ENCODE measurements at regions not wholly inside any gene's neighbourhood (a gene's known extent, or its start where the extent isn't known, plus 50 kb on each side); places are given as distances from the start of the nearest gene placed in this dataset.
A peak's percentile ranks its signal among the peaks of the same experiment; 100 is the strongest.

GRCh38 chr5:143499480-143500114 is 96.1 kb upstream of the NR3C1 start:
- peak; percentile 95 for DNase-seq (ENCODE audit: low read depth)

DNA sequence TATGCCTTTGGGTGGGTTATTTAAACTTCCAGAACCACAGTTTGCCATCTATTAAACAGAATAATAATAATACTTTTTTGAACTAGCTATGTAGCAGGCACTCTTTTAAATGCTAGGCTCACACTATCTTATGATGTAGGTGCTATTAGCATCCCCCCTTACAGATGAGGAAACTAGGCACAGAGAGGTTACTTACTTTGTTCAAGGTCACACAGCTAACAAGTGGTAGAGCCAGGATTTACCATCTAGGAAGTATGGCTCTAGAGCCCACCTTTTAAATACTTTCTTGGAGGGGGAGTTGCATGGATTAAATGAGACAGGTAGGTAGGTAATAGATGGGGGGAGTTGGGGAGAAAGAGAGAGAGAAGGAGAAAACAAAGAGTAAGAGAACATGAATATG is 95.3 kb upstream of the NR3C1 start:
- DNase-seq (ENCODE audit: low read depth) = no peak

DNA sequence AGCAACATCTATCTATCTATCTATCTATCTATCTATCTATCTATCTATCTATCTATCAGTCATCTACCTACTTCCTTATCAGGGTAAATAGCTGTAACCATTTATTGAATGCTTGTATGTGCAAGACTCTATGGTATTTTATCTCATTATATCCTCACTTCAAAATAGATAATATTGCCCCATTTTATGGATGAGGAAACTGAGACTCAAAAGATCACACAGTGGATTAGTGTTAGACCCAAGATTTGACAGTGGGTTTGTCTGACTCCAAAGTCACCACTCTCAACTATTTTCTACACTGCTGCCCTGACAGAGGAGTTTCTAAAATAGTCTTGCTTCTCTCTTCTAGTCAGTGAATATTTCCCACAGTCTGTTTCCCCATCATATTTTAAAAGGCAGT is 94.3 kb upstream of the NR3C1 start:
- DNase-seq (ENCODE audit: low read depth) = no peak

DNA sequence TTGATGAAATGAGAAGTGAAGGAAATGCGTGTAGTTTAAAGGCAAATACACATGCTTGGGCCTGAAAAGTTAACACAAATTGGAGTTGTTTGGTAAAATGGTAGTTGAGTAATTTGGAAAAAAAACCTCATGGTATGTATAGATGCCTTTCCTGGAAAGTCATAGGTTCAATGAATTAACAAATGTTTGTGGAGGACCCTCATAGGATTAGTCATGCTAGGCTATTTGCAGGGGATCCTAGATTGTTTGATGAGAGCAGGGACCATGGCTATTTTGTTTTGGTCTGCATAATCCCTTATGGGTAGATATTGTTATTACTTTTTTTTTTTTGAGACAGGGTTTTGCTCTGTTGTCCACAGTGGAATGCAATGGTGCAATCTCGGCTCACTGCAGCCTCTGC is 93.5 kb upstream of the NR3C1 start:
- DNase-seq (ENCODE audit: low read depth) = no peak

DNA sequence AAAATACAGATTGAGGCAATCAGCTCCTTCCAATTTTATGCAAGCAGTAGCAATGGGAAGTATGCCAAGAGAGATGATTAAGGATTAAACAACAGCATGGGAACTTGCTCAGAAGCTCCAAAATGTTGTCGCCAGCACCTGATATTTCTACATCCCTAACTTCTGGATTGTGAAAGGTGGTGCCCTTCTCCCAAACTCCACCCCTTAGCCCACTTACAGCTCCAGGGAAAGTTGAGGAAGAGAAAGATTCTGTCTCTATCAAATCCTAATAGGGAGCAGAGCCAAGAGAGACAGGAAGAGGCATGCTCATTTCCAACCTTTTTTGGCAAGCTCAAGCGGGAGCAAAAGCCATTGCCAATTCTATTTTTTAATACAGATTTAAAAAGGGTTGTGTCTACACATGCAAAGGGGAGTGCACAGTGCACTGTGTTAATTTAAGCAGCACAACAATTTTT is 92.4 kb upstream of the NR3C1 start:
- DNase-seq (ENCODE audit: low read depth) = peak; percentile 43

DNA sequence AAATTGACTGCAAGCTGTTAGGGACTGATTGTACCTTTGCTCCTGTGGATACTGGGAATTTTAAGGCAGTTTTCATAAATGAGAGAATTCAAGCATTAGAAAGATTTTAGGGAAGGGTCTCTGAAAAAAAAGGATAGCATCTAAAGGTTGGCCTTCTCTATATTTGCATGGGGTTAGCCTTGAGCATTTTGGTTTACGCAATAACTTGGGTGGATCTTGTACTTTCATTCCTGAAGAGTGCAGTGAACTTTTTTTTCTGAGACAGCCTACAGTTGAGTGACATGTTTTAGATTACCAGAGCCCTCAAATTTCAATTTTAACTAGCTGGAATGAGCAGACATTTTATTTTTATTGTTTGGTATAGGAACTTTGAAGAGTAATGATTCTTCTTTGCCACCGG is 91.6 kb upstream of the NR3C1 start:
- DNase-seq (ENCODE audit: low read depth) = no peak

- DNase-seq (ENCODE audit: low read depth) = no peak
Observed at GRCh38 chr5:143494595-143494994, 91.1 kb upstream of the NR3C1 start.

DNA sequence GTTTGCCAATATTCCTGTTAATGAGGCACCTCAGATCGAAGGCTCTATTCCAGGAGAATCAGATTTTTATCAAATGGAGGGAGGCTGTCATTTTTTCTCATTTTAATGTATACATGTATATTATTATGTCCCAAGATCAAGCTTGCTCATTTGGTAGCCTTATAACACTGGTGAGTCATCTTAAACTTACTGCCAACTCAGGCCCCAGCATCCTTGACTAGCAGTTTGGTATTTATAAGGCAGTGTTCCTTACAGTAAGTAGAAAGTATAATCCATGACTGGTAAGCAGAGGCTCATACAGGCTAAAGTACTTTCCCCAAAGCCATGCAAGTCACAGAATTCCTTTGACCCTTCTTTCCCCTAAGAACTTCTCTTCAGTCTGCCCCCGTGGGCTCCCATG is 90.7 kb upstream of the NR3C1 start:
- DNase-seq (ENCODE audit: low read depth) = no peak

DNA sequence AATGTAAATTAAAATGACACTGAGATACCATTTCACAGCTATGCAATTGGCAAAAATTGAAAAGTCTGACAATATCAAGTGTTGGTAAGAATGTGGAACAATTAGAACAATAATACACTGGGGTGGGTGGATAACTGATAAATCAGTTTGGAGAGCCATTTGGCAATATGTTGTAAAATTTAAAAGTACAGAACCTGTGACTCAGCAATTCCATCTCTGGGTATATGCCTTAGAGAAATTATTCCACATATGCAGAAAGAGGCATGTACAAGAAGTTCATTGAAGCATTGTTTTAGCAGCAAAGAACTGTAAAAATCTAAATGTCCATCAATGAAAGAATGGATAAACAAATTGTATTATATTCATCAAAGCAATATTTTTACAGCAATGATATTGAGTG is 89.3 kb upstream of the NR3C1 start:
- DNase-seq (ENCODE audit: low read depth) = no peak

- no peak for DNase-seq (ENCODE audit: low read depth)
Observed at GRCh38 chr5:143491646-143492045, 88.2 kb upstream of the NR3C1 start.

GRCh38 chr5:143488381-143488780 is 84.9 kb upstream of the NR3C1 start:
- DNase-seq (ENCODE audit: low read depth) = peak; percentile 35

DNA sequence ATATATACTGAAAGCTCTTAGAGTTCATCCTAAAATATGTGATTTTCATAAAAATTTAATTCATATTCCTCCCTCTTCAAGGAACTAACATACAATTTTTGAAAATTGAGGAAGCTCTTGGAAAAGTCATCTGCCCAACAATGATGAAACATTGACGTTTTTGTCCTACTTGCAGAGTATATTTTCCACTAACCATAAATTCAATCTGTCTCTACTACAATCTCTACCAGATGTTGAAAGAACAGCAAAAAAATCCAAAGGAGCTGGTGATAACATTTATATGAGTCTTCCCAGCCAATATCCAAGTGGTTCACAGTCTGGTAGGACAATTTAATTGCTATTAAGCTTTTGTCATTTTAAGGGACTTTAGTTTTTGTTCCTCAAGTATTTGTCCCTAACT is 81.1 kb upstream of the NR3C1 start:
- DNase-seq (ENCODE audit: low read depth) = no peak

DNA sequence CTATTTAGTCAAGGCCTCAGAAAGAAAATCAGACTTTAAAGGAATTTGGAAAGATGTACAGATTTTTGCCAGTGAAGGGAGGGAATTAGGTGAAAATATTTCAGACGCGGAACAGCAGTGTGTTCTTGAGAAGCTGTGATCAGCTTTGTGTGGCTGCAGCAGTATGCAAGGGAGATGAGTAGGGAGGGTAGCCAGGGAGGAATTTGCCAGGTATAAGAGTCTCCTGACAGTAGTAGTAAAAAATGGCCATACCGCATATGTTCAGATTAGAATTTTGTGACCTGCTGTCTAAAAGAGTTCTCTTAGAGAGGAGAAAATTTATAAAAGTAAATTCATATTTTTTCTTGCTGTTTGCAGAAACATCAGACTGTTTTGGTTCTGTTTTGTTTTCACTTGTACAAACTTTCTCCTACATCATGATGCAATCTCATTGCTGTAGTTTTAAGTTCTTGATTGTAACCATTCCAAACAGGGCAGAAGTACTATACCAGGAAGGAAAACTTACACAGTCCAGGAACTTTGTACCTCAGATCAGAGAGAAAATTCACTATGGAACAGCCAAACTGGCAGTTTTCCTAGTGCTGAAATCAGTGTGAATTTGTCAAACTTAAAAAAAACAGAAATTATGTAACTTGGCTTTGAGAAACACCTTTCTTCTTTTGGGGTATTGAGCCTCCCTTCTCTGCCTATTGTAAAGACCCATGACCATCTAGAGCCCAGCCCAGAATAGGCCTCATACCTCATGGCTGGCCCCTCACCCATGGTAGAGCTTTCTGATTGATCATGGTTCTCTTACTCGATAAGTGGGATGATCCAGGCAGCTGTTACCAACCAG is 78.4 kb upstream of the NR3C1 start:
- no peak for DNase-seq (ENCODE audit: low read depth)

GRCh38 chr5:143480001-143480400 is 76.5 kb upstream of the NR3C1 start:
- DNase-seq (ENCODE audit: low read depth) = no peak

DNA sequence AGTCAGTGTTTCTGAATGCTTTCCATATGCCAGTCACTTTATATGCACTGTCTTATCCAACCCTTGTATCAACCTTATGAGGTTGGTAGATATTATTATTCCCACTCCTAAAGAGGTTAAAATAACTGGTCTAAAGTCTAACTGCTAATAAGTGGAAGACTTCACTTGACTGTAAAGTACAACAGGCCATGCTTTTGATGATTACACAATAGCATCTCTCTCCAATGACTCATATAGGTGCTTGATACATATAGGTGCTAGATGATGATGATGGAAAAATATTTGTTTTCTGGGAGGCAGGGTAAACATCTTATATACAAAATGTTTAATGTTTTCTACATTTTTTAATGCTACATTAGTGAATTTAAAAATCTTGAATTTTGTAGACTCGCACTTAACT is 75.9 kb upstream of the NR3C1 start:
- no peak for DNase-seq (ENCODE audit: low read depth)

DNA sequence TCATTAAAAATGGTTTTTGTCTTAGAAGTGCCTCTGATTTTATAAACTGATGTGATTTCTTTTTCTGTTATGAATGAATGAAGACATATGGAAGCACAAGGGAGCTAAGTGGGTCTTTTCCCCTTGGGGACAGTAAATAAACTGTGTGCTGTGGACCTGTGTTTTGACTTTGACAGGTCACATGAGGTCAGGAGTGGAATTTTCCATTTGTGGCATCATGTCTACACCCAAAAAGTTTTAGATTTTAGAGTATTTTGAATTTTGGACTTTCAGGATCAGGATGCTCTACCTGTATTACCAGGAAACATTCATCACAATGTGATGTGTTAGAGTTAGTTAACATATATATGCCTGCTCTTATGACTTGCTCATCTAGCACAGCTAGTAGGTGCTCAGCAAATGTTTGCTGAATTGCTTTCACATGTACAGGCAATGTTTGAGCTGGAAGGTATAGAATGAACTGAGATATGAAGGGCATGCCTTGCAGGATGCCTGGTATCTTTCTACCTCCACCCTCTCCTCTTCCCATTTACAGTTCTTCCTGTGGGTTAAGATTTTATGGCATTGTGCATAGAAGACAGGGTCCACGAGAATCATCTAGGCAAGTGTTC is 73.2 kb upstream of the NR3C1 start:
- DNase-seq (ENCODE audit: low read depth) = no peak

DNA sequence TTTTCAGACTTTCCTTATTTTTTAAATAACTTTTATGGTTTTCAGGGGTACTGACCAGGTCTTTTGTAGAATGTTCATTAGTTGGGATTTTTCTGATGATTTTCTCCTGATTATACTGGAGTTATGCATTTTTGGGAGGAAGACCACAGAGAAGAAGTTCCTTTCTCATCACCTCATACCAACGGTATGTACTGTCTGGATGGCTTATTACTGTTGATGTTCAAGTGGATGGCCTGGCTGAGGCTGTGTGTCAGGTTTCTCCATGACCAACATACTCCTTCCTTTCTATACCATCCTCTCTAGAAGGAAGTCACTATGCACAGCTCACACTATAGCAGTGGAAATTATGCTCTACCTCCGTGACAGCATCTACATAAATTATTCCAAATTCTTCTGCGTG is 71.1 kb upstream of the NR3C1 start:
- no peak for DNase-seq (ENCODE audit: low read depth)

DNA sequence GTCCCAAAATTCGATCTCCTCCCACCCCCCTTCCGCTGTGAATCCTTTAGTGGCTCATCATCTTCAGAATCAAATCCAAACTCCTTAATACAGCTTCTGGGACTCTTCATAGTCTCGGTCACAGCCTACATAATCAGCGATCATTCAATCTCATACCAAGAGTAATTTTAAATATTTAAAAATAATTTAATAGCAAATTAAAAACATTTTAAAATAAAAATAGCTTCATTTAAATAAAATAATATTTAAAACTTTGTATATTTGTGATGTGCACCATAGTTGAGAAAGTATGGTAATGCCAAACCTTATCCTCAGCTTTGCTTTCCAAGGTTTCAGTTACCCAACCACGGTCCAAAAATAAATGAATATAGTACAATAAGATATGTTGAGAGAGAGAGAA is 70.0 kb upstream of the NR3C1 start:
- DNase-seq (ENCODE audit: low read depth) = no peak

GRCh38 chr5:143472576-143472975 is 69.1 kb upstream of the NR3C1 start:
- no peak for DNase-seq (ENCODE audit: low read depth)

- no peak for DNase-seq (ENCODE audit: low read depth)
Observed at GRCh38 chr5:143471666-143472464, 68.4 kb upstream of the NR3C1 start.

DNA sequence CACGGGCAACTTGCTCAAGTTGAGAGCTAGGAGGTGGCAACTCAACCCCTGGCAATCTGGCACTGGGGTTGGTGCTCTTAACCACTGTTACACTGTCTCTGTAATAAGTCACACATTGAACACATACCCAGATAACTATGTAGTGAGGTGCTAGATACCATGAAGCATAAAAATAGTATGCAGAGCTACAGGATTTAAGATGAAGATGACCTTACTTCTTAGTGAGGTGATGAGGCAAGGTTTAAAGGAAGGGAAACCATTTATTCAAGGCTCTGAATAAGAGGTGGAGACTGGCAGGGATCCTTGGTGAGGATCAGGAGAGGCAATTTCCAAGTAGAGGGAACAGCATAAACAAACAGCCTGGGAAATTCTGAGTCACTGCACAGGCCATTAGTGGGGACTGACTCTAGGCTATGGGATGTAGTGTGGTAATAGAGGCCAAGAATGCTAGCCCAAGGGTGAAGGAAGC is 67.6 kb upstream of the NR3C1 start:
- DNase-seq (ENCODE audit: low read depth) = peak; percentile 62

GRCh38 chr5:143470120-143470519 is 66.6 kb upstream of the NR3C1 start:
- DNase-seq (ENCODE audit: low read depth) = no peak

Data from myocyte (in vitro differentiated cells).